Hematopoietic multipotent progenitor cell treated with erythropoietin and hydrocortisone succinate and interleukin-3 and kit ligand, for 17 days (in vitro differentiated cells): ENCODE measurements at regions not wholly inside any gene's neighbourhood (a gene's known extent, or its start where the extent isn't known, plus 50 kb on each side); places are given as distances from the start of the nearest gene placed in this dataset.

ENCODE experiments used
- DNase-seq: peaks from one replicate; pipeline ENCODE4 v3.0.0-alpha.2; 2015; ENCODE audit warnings: low spot score

- DNase-seq: no peak
Observed at GRCh38 chr4:163764569-163764968, 270.1 kb downstream of the TMA16 start.

DNA sequence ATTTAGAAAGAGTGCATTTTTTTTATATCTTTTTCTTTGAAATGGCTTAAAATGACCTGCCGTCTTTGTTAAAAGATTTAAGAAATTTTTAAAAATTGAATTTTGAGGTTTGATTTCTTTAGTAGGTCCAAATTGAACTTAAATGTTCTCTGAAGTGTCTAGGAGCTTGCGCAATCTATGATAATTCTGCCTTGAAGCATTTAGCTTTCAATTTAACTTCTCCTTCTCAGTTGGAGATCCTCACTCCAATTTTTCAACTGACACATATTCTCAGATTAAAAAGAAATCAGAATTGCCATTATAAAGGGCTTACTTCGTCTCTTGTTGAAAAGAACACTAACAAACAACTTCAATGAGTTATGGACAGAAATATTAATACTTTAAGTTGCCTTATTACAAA, 273.5 kb downstream of the TMA16 start:
- no peak for DNase-seq

GRCh38 chr4:163772238-163772637, 277.7 kb downstream of the TMA16 start:
- DNase-seq: no peak

DNA sequence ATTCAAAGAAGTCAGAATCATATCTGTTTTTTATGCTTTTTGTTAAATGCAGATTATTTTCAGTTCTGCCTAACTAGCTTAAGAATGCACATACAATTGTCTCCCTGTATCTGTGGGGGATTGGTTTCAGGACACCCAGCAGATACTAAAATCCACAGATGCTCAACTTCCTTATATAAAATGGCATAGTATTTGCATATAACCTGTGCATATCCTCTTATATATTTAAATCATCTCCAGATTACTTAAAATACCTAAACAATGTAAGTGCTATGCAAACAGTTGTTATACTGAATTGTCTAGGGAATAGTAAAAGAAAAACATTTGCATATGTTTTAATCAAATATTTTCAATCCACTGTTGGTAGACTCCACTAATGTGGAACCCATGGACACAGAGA, 279.4 kb downstream of the TMA16 start:
- DNase-seq: no peak

DNA sequence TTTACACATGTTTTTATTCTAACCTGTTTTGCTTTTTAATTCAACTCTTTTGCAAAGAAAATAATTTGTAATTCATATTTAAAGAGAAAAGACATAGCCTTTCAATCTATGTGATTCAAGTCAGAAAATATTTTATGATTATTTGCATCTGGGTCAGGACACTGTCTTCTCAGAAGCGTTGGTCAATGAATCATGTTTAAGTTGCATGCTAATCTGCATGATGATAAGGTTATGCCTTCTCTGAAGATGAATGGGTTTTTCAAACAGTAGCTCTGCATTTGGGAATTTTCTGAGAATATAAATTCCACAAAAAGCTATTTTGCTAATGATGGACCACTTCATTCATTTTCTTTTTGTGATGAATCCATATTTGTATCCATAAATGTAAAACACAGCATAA, 282.5 kb downstream of the TMA16 start:
- no peak for DNase-seq

- DNase-seq: no peak
Observed at GRCh38 chr4:163781726-163782125, 287.2 kb downstream of the TMA16 start.

- no peak for DNase-seq
Observed at GRCh38 chr4:163790231-163790630, 295.7 kb downstream of the TMA16 start.

- no peak for DNase-seq
Observed at GRCh38 chr4:163795885-163796284, 301.4 kb downstream of the TMA16 start.

DNA sequence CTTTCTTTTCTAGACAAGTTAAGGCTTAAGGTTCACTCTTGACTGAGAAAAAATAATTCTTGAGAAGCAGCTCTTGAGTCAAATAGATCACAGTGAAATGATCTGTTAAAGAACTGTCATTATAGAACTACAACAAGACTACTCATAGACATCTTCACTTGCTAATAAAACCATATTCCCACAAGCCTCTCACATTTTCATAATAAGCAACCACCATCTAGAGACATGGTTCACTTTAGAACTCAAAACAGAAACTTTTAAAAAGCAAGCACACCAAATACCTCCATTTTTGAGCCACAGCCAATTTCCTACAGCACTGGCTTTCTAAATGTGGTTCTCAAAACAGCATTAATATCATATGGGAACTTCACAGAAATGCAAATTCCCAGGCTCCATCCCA, 309.5 kb downstream of the TMA16 start:
- DNase-seq: no peak

- DNase-seq: no peak
Observed at GRCh38 chr4:163806653-163807052, 312.2 kb downstream of the TMA16 start.

GRCh38 chr4:163808011-163808410, 313.5 kb downstream of the TMA16 start:
- no peak for DNase-seq

GRCh38 chr4:163810755-163811154, 316.3 kb downstream of the TMA16 start:
- DNase-seq: no peak

DNA sequence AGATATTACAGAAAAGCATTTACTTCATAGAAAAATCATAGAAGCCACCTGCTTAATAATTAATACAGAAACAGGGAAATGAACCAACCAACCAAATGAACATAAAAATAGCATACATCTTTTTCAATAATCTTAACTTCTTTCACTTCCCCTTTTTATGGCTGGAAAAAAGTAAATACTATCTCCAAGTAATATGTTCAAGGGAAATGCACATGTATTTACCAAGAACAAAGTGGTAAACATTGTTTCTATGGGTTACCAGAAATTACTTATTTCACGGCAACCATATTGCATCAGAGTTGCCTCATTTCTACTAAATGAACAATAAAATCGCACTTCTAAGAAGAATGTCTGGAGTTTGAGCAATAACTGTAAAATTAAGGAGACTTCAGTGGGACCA, 321.3 kb downstream of the TMA16 start:
- no peak for DNase-seq

DNA sequence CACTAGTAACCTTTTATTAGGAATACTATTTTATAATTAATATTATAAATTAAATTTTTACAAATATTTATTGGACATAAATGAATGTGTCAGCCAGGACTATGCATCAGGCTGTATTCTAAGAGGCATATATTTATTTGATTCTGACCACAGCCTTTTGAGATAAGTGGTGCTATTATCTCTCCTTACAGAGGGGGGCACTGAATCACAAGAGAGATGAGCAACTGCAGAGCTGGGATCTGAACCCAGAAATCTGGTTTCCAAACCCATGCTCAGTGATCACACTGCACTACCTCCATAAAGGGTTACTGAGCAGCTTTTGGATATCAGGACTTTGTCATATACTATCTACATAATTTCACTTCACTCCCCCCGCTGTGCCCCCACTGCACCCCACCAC, 322.0 kb downstream of the TMA16 start:
- no peak for DNase-seq

- no peak for DNase-seq
Observed at GRCh38 chr4:163818673-163819072, 324.2 kb downstream of the TMA16 start.

- DNase-seq: no peak
Observed at GRCh38 chr4:163833669-163834068, 339.2 kb downstream of the TMA16 start.

DNA sequence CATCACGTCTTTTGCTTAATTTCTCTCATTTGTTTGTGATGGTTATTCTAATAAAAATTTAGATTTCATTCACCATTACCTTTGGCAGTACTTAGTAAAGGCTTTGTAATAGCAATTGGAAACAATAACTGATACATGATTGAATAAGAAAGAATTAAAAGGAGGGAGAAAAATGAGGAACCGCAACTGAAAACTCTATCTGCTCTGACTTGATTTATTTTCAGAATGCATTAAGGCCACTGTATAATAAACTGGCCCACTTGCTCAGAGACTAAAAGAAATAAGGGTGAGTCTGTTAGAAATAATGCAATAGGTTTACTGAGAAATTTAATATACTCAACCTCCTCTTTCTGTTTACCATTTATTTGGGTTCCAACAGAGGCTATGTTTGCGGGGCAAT, 351.5 kb downstream of the TMA16 start:
- no peak for DNase-seq

DNA sequence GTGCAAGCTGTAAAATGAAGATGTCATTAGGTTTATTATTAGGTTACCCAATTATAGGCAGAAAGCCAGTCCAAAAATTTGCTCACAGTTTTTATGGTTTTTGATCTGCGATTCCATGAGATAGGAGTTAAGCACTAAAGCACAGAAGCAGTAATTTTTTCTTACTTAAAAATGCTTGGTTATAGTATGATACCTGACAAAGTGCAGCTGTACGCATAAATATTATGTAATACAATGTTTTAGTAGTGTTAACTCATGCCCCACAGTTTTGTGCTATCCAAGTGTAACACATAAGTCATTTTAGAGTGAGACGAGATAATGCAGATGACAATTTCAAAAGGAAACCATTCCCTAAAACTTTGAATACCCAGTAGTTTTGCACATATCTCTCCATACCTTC, 357.8 kb downstream of the TMA16 start:
- no peak for DNase-seq

GRCh38 chr4:163857903-163858302, 363.4 kb downstream of the TMA16 start:
- no peak for DNase-seq

DNA sequence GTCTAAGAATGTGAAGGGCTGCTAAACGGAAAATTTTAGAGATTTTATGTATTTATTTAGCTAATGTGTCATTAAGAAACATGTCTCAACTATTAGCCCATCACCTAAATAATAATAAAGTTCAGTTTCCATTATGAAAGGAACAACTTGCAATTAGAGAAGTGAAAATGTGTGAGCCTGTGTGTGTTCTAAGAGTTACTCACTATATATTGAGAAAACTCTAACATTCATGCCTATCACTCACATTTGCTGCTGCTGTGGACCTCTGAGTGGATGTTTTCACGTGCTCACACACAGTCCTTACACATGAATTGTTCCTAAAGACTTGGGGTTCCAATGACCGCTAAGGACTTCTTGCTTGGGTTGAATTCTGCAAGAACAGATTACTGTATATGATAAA, 364.0 kb downstream of the TMA16 start:
- DNase-seq: no peak

DNA sequence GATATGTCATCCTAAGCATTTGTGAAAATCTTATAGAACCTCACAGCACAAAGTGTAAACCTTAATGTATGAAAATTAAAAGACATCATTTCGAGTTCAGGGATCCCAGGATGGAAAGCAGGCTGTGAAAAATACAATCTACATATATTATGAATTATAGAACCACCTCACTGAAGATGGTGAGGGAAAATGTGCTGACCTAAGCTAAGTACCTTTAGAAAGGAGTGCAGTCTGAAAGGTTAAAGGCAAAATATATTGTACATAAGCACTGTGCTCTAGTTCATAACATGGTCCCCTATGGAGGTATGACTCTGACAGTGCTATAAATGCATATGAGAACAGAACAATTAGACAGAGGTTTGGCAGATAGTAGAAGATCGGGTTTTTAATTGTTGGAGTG, 368.6 kb downstream of the TMA16 start:
- no peak for DNase-seq

GRCh38 chr4:163865010-163865409, 370.5 kb downstream of the TMA16 start:
- DNase-seq: no peak

DNA sequence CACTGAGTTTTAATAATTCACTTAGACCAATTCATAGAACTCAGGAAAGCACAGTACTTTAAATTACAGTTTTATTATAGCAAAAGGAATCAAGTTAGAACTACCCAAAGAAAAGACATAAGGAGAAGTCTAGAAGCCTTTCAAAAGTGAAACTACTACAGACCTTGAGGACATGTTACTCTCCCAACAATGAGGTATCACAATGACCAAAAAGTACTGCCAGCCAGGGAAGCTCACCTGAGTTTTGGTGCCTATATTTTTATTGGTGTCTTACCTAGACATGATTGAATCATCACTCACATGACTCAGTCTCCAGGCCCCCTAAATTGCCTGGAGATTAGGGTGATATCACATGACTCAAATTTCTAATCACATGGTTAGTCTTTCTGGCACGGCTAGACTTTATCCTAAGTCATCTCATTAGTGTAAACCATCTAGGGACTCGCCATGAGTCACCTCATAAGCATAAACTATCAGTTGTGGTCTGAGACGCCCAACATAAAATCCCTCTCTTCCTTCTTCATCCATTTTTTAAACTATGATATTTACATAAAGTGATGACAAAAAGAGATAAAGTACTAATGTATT, 372.3 kb downstream of the TMA16 start:
- no peak for DNase-seq

DNA sequence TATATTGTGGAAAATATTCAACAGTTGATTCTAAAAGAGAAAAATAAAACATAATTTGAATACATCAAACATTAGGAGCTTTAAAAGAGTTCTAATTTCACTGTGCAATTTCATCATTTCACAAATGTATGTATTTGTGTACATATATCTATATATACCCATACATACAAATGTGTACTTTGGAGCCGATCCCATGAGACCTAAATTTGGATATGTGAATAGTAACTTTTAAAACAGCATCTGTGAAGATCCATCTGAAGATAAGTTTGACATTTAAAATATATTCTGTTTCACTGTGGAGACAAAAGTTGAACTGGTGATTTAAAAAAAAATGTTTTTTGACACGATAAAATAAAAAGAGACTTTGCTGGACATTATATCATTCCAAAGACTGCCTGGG, 374.0 kb downstream of the TMA16 start:
- no peak for DNase-seq

- no peak for DNase-seq
Observed at GRCh38 chr4:163871078-163871477, 376.6 kb downstream of the TMA16 start.
